Tongue (tissue), 1 donor: ENCODE measurements at regions not wholly inside any gene's neighbourhood (a gene's known extent, or its start where the extent isn't known, plus 50 kb on each side); places are given as distances from the start of the nearest gene placed in this dataset.

ENCODE experiments used
- DNase-seq: peaks from one replicate; pipeline ENCODE4 v3.0.0-alpha.2; 2015

GRCh38 chr5:39599721-39600431 is 175.1 kb upstream of the DAB2 start:
- peak; percentile 13 for DNase-seq

- no peak for DNase-seq
These were observed 174.0 kb upstream of the DAB2 start for GRCh38 chr5:39598661-39599248.

- DNase-seq = no peak
These were observed 163.4 kb upstream of the DAB2 start for GRCh38 chr5:39588179-39588578.

GRCh38 chr5:39587675-39588074 is 162.9 kb upstream of the DAB2 start:
- no peak for DNase-seq

- DNase-seq = no peak
These were observed 161.4 kb upstream of the DAB2 start for GRCh38 chr5:39586185-39586584.

- no peak for DNase-seq
These were observed 160.1 kb upstream of the DAB2 start for GRCh38 chr5:39584927-39585326.

- DNase-seq = peak; percentile 71
These were observed 156.1 kb upstream of the DAB2 start for GRCh38 chr5:39580702-39581453.

- no peak for DNase-seq
These were observed 155.0 kb upstream of the DAB2 start for GRCh38 chr5:39579750-39580149.

- peak; percentile 59 for DNase-seq
These were observed 154.2 kb upstream of the DAB2 start for GRCh38 chr5:39578887-39579497.

- DNase-seq = no peak
These were observed 152.7 kb upstream of the DAB2 start for GRCh38 chr5:39577529-39577928.

GRCh38 chr5:39570403-39571027 is 145.7 kb upstream of the DAB2 start:
- DNase-seq = peak; percentile 71

GRCh38 chr5:39569857-39570256 is 145.1 kb upstream of the DAB2 start:
- no peak for DNase-seq

GRCh38 chr5:39566891-39567290 is 142.1 kb upstream of the DAB2 start:
- no peak for DNase-seq

GRCh38 chr5:39566029-39566428 is 141.2 kb upstream of the DAB2 start:
- DNase-seq = no peak

- DNase-seq = no peak
These were observed 136.6 kb upstream of the DAB2 start for GRCh38 chr5:39561421-39561820.

- no peak for DNase-seq
These were observed 135.9 kb upstream of the DAB2 start for GRCh38 chr5:39560726-39561125.

GRCh38 chr5:39559923-39560322 is 135.1 kb upstream of the DAB2 start:
- no peak for DNase-seq

GRCh38 chr5:39558541-39558940 is 133.8 kb upstream of the DAB2 start:
- DNase-seq = no peak

- DNase-seq = no peak
These were observed 131.0 kb upstream of the DAB2 start for GRCh38 chr5:39555788-39556187.

- DNase-seq = peak; percentile 96
These were observed 122.9 kb upstream of the DAB2 start for GRCh38 chr5:39547553-39548154.

- DNase-seq = no peak
These were observed 120.2 kb upstream of the DAB2 start for GRCh38 chr5:39544941-39545340.

GRCh38 chr5:39543335-39543734 is 118.6 kb upstream of the DAB2 start:
- DNase-seq = no peak
